ENCODE measurements at regions not wholly inside any gene's neighbourhood (a gene's known extent, or its start where the extent isn't known, plus 50 kb on each side); places are given as distances from the start of the nearest gene placed in this dataset.

DNA sequence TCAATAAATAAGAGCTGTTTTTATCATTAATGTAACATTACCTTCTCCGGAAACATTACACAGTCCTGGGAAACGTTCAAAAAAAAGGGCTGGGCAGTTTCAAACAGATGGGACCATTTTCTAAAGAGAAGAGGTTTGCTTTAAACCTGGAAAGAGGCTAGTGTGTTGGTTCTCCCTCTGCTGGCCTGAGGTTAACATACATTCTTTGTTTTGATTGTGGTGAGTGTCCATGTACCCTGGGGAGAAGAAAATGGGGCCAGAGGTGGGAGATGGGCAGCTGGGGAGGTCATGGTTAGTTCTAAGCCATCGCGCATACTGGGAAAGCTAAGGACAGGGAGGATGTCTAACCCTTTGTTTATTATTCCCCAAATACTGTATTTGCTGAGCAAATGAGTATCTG is 194.7 kb downstream of the CPEB2 start (continued):
- TF ChIP-seq, protein P1, sequence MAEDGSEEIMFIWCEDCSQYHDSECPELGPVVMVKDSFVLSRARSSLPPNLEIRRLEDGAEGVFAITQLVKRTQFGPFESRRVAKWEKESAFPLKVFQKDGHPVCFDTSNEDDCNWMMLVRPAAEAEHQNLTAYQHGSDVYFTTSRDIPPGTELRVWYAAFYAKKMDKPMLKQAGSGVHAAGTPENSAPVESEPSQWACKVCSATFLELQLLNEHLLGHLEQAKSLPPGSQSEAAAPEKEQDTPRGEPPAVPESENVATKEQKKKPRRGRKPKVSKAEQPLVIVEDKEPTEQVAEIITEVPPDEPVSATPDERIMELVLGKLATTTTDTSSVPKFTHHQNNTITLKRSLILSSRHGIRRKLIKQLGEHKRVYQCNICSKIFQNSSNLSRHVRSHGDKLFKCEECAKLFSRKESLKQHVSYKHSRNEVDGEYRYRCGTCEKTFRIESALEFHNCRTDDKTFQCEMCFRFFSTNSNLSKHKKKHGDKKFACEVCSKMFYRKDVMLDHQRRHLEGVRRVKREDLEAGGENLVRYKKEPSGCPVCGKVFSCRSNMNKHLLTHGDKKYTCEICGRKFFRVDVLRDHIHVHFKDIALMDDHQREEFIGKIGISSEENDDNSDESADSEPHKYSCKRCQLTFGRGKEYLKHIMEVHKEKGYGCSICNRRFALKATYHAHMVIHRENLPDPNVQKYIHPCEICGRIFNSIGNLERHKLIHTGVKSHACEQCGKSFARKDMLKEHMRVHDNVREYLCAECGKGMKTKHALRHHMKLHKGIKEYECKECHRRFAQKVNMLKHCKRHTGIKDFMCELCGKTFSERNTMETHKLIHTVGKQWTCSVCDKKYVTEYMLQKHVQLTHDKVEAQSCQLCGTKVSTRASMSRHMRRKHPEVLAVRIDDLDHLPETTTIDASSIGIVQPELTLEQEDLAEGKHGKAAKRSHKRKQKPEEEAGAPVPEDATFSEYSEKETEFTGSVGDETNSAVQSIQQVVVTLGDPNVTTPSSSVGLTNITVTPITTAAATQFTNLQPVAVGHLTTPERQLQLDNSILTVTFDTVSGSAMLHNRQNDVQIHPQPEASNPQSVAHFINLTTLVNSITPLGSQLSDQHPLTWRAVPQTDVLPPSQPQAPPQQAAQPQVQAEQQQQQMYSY (CRISPR knock-in tag; IDR thresholded peaks at IDR 0.05): no peak

DNA sequence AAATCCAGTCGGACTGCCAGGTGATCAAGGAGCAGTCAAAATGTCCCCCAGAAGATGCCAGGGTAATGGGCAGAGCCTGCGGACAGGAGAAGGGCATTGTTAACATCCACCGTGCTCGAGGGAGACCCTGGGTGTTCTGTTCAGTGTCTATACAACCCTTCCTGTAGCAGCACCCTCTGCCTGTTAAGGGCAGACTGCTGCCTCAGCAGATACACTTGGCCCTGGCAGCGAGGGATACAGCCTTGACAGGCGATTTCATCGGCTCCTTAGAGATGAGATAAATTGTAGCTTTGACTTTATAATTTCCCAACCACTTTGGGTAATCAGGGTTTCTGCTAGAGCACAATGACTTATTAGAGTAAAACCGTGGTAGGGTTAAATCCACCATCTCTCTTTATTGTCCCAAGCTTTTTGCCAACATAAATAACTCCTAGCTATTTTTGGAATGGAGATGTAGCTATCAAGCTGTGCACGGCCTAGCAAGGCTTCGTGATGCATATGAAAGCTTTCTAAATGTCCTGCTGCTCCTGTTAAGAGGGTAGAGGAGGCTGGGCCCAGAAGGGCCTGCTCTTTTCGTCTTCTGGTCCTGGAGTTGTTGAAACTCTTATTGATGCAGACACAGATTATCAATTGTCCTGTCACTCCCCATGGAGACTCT is 195.9 kb downstream of the CPEB2 start:
- CTCF ChIA-PET: interaction anchor here (0.6 kb wide), 1 partner anchor 157 kb away, joined by 3 read pairs; no protein-coding TSS in a partner anchor
- FAIRE-seq: no peak
- RAD21 ChIA-PET (ENCODE audit: unreplicated experiment): no interaction called here

More for the DNA sequence above, 195.9 kb downstream of the CPEB2 start:
- no peak for ATAC-seq
- no peaks in the 10 kb centered on the region for H3K36me3 ChIP-seq (ENCODE audit: control insufficient read depth in 2 of 2, insufficient read depth in 2 of 2, low read length in 1 of 2)
- H3K4me3 ChIP-seq: no peak overlapping the region
- no peaks in the 10 kb centered on the region for H3K9me3 ChIP-seq (replicated peaks; ENCODE audit: control insufficient read depth, insufficient read depth, low read length)
- no peak overlapping the region for H3K9ac ChIP-seq (ENCODE audit: control insufficient read depth, insufficient read depth, low read length)
- 31% methylated on average over 11 of the region's 11 CpGs for WGBS (ENCODE audit: insufficient coverage, insufficient replicate concordance, low lambda C conversion rate, missing lambda C conversion rate)
- ChIA-PET POLR2A (no interaction called here), SMC1A (ENCODE audit: uncharacterized antibody, unreplicated experiment) (no interaction called here)
- no peak overlapping the region for H3K27ac ChIP-seq (ENCODE audit: control insufficient read depth, insufficient read depth)
- no peak for TF ChIP-seq MTA2 (IDR thresholded peaks at IDR 0.05; ENCODE audit: low read depth)
- TF ChIP-seq SMAD5 (IDR thresholded peaks at IDR 0.05; ENCODE audit: low read depth): no peak
- no peak for TF ChIP-seq POLR2A (IDR thresholded peaks at IDR 0.05; ENCODE audit: low read depth, low read length)
- in situ Hi-C loops (cut with MboI) (no loop called here), intact Hi-C loops (cut with micrococcal nuclease; ENCODE audit: unreplicated experiment) (no loop called here)
- no TSS peak for BruUV-seq (replicated peaks)
- no peak for DNase-seq (ENCODE audit: low read depth, low spot score)
- H3K27me3 ChIP-seq (replicated peaks in 1 of 2; ENCODE audit: control insufficient read depth in 2 of 2, insufficient read depth in 2 of 2, low read length in 1 of 2): no peaks in the 10 kb centered on the region
- H3K4me2 ChIP-seq (ENCODE audit: control insufficient read depth, insufficient read depth): no peak overlapping the region
- H3K4me1 ChIP-seq (ENCODE audit: control insufficient read depth, insufficient read depth, low read length): no peaks in the 10 kb centered on the region
- no peaks in the 10 kb centered on the region for H4K20me1 ChIP-seq (ENCODE audit: control insufficient read depth, insufficient read depth)
- no peaks in the 10 kb centered on the region for H3K79me2 ChIP-seq (ENCODE audit: control insufficient read depth, insufficient read depth, low read length)
- no peak overlapping the region for H2AFZ ChIP-seq (ENCODE audit: control insufficient read depth, low read depth, low read length)
